ENCODE measurements at regions not wholly inside any gene's neighbourhood (a gene's known extent, or its start where the extent isn't known, plus 50 kb on each side); places are given as distances from the start of the nearest gene placed in this dataset.

DNA sequence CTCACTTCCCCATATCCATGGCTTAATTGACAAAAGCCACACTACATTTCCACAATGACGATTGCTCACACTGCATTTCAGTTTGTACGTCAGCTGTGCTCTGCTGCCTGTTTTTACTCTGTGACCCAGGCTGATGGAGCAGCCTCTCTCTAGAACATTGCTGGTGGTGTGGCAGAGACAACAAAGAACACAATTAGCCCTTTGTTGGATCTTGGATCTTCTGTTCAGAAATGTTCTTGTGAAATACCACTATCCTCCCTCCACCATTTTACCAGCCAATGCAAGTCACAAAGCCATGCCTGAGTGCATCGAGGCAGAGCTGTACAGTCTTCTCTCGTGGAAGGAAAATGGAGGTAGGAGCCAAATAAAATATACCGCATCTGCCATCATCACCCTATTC, 56.9 kb upstream of the TBC1D5 start:
- Mint-ChIP-seq H3K27ac (no peak overlapping the region), H3K9me3 (no peaks in the 10 kb centered on the region), H3K36me3 (ENCODE audit: low read depth) (no peaks in the 10 kb centered on the region), H3K4me1 (peaks cover 5% of the 10 kb centered on the region), H3K27me3 (ENCODE audit: insufficient read depth) (no peaks in the 10 kb centered on the region), H3K4me3 (no peak overlapping the region)
- no peaks in the 10 kb centered on the region for H3K27me3 ChIP-seq (ENCODE audit: control insufficient read depth, insufficient read depth, low read length, poor library complexity, severe bottlenecking)
- no peaks in the 10 kb centered on the region for H3K4me1 ChIP-seq (ENCODE audit: control insufficient read depth, insufficient read depth, low read length)
- no peak overlapping the region for H3K9ac ChIP-seq (ENCODE audit: extremely low read depth, low read length, poor library complexity, severe bottlenecking)
- TF ChIP-seq CTCF (conservative IDR thresholded peaks at IDR 0.05), result no peak
- no peak for DNase-seq
- no peaks in the 10 kb centered on the region for H3K9me3 ChIP-seq (ENCODE audit: control insufficient read depth, low read length)
- WGBS, 2 experiments (ENCODE audit: insufficient coverage in 1 of 2, insufficient read length in 1 of 2), result 96 to 100% methylated on average over 4 to 5 of the region's 5 CpGs
- H3K36me3 ChIP-seq (ENCODE audit: control insufficient read depth, insufficient read depth, low read length), result no peaks in the 10 kb centered on the region
- H3K27ac ChIP-seq (ENCODE audit: low read depth, low read length), result no peak overlapping the region
- H3K4me3 ChIP-seq (ENCODE audit: low read length), result no peak overlapping the region

DNA sequence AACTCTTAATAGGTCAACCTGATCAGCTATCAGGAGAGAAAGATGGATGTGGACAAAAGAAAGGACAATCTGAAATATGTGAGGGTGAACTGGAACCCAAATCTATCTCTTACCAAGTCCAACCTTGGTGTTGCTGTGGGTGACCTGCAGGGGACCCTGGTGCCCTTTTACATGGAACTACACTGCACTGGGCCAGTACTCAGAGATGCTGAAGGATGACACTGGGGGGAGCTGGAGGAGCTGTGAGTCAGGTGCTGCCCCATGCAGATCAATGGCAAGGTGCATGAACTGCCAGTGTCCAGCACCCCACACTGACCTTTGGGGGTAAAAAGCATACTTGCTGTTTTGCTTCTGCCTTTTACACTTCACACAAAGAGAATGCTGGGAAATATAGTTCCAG, 55.6 kb upstream of the TBC1D5 start:
- H3K4me3 Mint-ChIP-seq, result no peak overlapping the region
- peak; percentile 76 for TF ChIP-seq CTCF (conservative IDR thresholded peaks at IDR 0.05)
- peak; percentile 82 for DNase-seq

GRCh38 chr3:17795711-17796110, 53.3 kb upstream of the TBC1D5 start:
- Histone ChIP-seq H3K27me3 (ENCODE audit: control insufficient read depth, insufficient read depth, low read length, poor library complexity, severe bottlenecking) (no peaks in the 10 kb centered on the region), H3K9ac (ENCODE audit: extremely low read depth, low read length, poor library complexity, severe bottlenecking) (no peak overlapping the region), H3K4me1 (ENCODE audit: control insufficient read depth, insufficient read depth, low read length) (no peaks in the 10 kb centered on the region), H3K36me3 (ENCODE audit: control insufficient read depth, insufficient read depth, low read length) (no peaks in the 10 kb centered on the region), H3K4me3 (ENCODE audit: low read length) (no peak overlapping the region), H3K27ac (ENCODE audit: low read depth, low read length) (no peak overlapping the region), H3K9me3 (ENCODE audit: control insufficient read depth, low read length) (peaks cover 11% of the 10 kb centered on the region)
- H3K36me3 Mint-ChIP-seq (ENCODE audit: low read depth), result no peaks in the 10 kb centered on the region
- H3K4me3 Mint-ChIP-seq, result no peak overlapping the region
- 89 to 100% methylated on average over 1 to 2 of the region's 3 CpGs for WGBS, 2 experiments (ENCODE audit: insufficient coverage in 1 of 2, insufficient read length in 1 of 2)
- no peak overlapping the region for H3K27ac Mint-ChIP-seq
- H3K4me1 Mint-ChIP-seq, result peaks cover 4% of the 10 kb centered on the region
- DNase-seq, result no peak
- peaks cover 13% of the 10 kb centered on the region for H3K9me3 Mint-ChIP-seq
- H3K27me3 Mint-ChIP-seq (ENCODE audit: insufficient read depth), result no peaks in the 10 kb centered on the region
- no peak for TF ChIP-seq CTCF (conservative IDR thresholded peaks at IDR 0.05)

More for the DNA sequence above, 55.6 kb upstream of the TBC1D5 start:
- no peaks in the 10 kb centered on the region for H3K36me3 ChIP-seq (ENCODE audit: control insufficient read depth, insufficient read depth, low read length)
- Mint-ChIP-seq H3K27ac (no peak overlapping the region), H3K27me3 (ENCODE audit: insufficient read depth) (no peaks in the 10 kb centered on the region), H3K36me3 (ENCODE audit: low read depth) (no peaks in the 10 kb centered on the region), H3K9me3 (peaks cover 3% of the 10 kb centered on the region), H3K4me1 (peaks cover 5% of the 10 kb centered on the region)
- H3K9me3 ChIP-seq (ENCODE audit: control insufficient read depth, low read length), result no peaks in the 10 kb centered on the region
- H3K27ac ChIP-seq (ENCODE audit: low read depth, low read length), result no peak overlapping the region
- no peaks in the 10 kb centered on the region for H3K4me1 ChIP-seq (ENCODE audit: control insufficient read depth, insufficient read depth, low read length)
- no peak overlapping the region for H3K9ac ChIP-seq (ENCODE audit: extremely low read depth, low read length, poor library complexity, severe bottlenecking)
- H3K27me3 ChIP-seq (ENCODE audit: control insufficient read depth, insufficient read depth, low read length, poor library complexity, severe bottlenecking), result no peaks in the 10 kb centered on the region
- no peak overlapping the region for H3K4me3 ChIP-seq (ENCODE audit: low read length)

Data from endodermal cell (in vitro differentiated cells).